ENCODE measurements at regions not wholly inside any gene's neighbourhood (a gene's known extent, or its start where the extent isn't known, plus 50 kb on each side); places are given as distances from the start of the nearest gene placed in this dataset.

DNA sequence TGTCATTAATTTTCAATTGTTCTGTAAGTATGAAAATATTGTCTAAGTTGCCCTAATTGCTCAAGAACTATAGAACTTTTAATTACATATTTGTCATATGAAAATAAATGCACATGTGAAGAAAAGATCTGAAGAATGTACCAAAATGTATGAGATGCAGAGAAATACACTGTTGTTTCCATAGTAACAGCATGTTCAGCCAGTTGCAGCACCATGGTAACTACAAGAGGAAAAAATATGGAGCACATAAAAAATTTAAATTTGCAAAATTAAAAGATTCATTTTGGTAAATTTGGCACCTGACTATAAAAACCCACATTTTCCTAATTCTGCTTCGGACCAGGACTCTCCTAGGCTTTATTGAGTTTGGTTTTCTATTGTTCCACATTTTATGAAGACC lies 1170.0 kb upstream of the MIR17HG start:
- no peak for DNase-seq (ENCODE audit: low spot score)

DNA sequence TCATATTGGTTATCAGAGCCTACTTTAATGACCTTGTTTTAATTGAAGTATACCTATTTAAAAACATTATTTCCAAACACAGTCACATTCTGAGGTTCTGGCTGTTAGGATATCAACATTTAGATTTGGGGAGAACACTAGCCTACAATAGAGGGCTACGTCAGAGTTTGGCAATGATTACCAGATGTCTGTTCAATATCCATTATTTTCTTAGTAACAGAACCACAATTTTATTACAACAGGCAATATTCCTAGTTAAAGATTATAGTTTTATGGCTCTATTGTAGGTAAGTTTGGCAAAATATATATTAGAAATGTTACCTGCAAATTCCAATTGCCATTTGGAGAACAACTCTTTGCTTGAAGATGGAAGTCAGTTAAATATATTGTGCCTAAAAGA lies 1163.1 kb upstream of the MIR17HG start:
- DNase-seq (ENCODE audit: low spot score): no peak

DNA sequence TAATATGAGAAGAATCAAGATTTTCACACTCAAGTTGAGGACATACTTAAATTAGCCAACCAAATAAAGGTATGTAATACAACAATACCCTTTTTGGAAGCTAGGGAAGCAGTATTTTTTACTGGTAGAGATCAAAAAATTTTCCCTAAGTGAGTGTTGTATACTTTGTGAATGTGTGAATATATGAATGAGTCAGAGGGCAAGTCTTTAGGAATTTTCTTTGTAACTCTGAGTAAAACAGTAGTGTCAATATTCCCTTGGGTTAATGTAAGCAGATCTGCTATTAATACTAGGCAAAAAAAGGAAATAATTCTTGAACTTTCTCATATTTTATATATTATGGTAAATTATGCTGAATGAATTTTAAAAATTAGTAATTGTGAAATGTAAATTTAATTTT lies 1161.8 kb upstream of the MIR17HG start:
- DNase-seq (ENCODE audit: low spot score): no peak

DNA sequence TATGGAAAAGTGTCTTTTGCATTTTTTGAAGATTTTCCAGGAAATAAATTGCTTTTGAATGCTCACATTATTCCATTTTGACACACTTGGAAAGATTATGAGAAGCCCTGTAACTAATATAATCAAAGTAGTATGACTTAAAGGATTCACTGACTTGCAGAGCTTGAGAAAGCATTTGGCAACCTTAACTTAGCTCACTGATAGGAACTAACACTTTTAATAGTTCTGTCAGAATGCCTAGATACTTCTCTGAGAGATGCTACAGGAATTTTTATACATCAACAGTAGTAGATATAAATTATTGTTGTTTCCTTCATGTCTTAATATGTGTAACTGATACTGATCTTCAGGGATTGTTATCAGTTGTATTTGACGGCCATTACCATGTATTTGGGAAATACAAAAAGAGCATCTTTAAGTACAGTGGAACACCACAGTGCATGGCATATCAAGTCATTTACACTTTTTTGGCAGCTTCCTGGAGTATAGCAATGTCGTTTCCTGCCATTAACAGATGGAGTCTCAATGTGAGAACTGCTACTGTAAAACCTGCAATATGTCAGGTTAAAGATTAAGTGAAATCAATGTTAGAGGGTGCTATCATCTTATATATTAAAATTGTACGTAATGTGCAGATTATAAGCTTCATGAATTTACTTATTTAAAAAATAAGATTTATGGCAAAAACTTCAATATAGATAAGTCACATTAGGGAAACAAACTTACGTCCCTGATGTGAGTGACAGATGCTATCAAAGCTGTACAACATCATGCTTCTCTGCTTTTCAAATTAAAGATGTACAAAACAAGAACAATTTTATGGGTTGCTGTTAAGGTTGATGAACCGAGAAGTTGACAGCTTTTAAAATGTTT lies 1159.8 kb upstream of the MIR17HG start:
- no peak for DNase-seq (ENCODE audit: low spot score)

DNA sequence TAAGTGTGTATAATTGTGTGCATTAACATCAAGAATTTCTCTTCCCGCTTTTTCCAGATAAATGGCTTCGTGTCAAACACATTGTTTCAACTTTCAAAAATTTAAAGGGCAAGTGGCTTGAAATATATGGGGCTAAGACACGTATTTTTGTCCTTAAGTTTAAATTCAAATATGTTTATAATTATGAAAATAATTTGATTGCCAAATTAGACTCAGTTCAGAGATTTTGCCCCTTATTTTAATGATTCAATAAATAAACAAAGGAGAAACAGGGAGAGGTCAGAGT lies 1159.2 kb upstream of the MIR17HG start:
- DNase-seq (ENCODE audit: low spot score): no peak

DNA sequence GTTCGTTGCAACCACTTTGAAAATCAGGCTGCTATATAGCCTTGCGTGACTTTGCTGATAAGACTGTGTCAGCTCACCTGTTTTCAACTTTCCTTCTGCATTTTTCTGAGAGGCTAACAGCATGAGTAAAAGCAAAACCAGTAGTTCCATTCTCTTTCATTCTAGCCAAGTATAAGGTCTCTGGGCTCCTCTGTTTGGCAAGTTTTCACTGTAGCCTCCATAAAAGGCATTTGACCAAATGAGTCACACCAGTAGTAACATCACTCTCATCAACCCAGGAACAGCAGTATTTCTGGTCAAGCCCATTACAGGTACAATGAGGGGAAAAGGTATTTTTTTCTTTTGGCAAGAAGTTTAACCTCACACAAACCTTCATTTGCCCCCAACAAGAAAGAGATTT lies 1149.8 kb upstream of the MIR17HG start:
- no peak for DNase-seq (ENCODE audit: low spot score)

DNA sequence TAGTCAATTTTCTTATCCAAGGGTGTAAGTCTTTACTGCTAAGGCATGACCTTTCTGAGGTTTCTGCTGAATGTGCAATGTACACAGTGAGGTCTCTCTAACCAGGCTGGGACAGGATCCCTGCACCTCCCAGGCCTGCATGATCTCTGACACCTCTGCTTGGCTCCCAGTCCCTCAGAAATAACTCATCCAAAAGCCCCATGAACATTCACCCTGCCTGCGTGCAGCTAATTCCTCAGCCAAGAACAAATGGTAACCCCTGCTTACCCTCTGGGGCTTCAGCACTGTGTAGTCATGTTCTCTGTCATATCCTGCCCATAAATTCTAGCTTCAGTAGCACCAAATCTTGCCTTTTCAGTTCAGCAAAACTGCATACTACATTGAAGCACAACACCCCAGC lies 1146.3 kb upstream of the MIR17HG start:
- no peak for DNase-seq (ENCODE audit: low spot score)

- DNase-seq (ENCODE audit: low spot score): no peak
Measured at GRCh38 chr13:90201676-90202460, 1145.6 kb upstream of the MIR17HG start.

DNA sequence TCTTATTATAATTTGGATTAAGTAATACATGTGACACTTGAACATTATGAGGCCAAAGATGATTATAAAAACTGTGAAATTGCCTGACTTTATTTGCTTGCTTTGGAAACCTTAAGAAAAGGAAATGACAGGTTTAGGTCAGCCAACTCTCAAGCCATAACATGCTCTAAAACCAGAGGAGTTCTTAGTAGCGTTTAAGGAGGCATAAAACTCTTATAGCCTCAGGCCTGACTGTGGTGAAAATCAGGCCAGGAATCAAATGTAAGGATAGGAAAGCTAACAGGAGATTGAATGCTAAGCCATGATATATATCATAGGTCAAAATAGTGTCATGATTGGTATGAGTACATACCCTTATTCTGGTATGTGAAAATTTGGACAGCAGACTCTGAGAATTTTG lies 1142.4 kb upstream of the MIR17HG start:
- DNase-seq (ENCODE audit: low spot score): no peak

DNA sequence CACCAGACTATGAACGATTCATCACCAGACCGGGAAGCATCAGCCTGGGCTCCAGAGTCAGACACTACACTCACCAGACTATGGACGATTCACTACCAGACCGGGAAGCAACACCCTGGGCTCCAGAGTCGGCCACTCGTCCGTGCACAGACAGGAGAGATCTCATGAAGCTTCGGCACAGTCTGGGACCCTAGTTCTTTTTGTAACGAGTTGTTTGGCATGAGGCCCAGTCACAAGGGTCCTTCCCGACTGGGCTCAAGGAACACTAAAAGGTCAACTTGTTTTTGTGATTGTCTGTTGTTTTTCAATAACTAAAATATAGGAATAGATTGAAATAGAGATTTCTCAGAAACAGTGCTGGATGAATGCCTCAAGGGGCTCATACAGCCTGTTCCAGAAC lies 1141.6 kb upstream of the MIR17HG start:
- DNase-seq (ENCODE audit: low spot score): no peak

DNA sequence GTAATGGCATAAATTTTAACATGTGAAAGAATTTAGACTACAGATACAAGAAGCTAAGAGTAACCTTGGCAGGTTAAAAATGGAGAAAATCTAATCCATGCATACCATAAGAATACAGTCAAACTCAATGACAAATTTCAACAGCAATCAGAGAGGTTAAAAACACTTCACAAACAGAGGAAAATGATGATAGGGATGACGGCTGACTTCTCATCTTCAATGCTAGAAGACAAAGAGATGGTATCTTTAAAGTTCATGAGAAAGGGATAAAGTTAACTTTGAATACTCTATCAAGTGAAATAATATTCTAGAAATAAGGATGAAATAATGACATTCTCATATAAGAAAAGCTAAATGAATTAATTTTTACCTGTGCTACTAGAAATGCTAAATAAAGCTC lies 1130.2 kb upstream of the MIR17HG start:
- DNase-seq (ENCODE audit: low spot score): no peak

- DNase-seq (ENCODE audit: low spot score): no peak
Measured at GRCh38 chr13:90222758-90223157, 1124.7 kb upstream of the MIR17HG start.

DNA sequence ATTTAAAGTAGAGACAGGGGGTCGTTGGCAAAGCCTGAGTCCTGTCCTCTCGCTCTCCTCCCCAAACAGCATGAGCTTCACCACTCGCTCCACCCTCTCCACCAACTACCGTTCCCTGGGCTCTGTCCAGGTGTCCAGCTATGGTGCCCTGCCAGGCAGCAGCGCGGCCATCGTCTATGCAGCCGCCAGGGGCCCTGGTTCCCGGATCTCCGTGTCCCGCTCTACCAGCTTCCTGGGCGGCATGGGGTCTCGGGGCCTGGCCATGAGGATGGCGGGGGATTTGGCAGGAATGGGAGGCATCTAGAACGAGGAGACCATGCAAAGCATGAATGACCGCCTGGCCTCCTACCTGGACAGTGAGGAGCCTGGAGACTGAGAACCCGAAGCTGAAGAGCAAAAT lies 1117.2 kb upstream of the MIR17HG start:
- DNase-seq (ENCODE audit: low spot score): no peak

DNA sequence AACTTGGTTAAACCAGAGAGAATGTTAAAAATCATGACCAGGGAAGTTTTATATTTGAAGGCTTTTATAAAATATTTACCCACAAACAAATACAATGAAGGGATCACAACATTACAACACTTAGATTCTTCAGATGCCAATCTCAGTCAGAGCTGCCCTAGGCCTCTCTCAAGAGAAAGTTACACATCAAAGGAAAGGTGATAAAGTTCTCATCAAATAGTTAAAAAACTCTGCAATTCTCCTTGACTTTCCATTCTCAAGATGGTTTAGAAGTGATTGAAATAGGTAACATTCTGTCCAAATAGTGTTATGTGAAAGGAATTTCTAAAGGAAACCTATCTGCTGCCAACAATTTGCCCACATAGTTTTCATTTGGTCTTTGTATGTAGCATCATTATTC lies 1115.2 kb upstream of the MIR17HG start:
- DNase-seq (ENCODE audit: low spot score): no peak

DNA sequence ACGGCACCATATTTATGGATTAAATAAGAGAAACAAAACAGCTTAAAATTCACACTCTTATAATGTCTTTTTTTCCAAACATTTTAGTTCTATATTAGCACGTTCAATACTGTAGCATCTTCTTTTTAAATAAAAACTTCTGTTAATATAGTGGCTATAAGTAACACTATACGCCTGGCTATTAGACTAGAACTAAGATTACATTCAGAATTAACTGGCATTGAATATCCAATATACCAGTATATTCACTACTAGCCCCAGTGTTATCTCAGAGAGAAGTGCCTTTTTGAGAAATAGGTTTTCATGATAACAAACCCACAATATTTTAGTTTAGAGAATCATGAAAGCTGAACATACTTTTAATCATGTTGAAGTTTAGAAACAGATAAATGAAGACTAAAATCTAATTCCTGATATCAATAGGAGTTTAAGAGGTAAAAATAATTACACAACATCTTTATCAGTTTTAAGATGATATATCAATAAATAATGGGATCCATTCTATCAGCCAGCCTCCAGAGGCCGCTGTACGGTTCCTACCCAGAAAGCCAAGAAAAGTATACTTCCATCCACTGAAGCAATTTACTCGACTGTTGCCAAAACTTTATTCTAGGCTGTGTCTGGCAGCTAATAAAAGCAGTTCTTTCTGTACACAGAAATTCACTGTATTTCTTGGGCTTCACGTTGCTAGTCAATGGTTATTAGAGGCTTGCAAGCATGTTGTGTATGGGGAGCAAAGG lies 1113.4 kb upstream of the MIR17HG start:
- DNase-seq (ENCODE audit: low spot score): no peak

DNA sequence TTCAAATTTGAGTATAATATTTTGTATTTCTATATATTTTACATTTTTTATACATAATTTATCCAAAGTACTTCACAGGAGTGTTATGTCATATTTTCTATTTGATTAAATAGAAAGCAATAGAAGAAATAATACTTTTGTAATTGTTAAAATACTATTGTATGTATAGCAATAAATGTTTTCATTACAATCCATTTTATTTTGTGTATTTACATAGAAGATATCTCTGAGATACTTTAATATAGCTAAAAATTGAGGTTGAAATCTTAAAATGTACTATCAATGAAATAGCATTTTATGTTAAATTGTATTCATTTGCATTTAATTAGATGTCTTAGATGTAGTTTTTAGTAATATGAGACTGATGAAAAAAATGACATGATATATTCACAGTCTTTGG lies 1109.6 kb upstream of the MIR17HG start:
- DNase-seq (ENCODE audit: low spot score): no peak

DNA sequence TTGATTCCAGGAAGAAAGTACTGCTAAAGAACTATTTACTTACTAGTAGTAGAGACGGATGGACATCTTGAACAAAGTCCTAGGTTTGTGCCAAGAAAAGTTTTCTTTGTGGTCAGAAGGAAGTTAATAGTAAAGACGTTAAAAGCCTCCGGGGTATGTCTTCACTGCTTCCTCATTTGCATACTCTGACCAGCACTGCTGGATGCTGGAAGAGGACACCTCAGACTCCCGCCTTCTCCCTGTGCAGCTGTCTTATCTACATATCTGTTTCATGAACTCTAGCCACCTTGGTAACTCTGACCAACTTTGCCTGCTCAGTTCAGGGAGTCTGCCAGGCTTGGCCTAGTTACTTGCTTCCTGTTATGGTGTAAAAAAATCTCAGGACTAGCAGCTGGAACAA lies 1109.1 kb upstream of the MIR17HG start:
- DNase-seq (ENCODE audit: low spot score): no peak

- DNase-seq (ENCODE audit: low spot score): no peak
Measured at GRCh38 chr13:90239130-90239529, 1108.4 kb upstream of the MIR17HG start.

DNA sequence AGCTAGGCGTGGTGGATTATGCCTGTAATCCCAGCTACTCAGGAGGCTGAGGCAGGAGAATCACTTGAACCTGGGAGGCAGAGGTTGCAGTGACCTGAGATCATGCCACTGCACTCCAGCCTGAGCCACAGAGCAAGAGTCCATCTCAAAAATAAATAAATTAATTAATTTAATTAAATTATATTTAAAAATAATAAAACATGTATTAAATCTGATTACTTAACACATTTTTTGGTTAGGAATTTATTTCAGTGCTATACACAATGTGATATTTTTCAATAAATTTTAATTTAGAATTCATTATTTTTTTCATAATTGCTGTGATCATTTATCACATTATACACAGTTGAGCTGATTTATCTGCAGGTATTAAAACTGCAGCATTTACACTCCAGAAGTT lies 1101.5 kb upstream of the MIR17HG start:
- no peak for DNase-seq (ENCODE audit: low spot score)

DNA sequence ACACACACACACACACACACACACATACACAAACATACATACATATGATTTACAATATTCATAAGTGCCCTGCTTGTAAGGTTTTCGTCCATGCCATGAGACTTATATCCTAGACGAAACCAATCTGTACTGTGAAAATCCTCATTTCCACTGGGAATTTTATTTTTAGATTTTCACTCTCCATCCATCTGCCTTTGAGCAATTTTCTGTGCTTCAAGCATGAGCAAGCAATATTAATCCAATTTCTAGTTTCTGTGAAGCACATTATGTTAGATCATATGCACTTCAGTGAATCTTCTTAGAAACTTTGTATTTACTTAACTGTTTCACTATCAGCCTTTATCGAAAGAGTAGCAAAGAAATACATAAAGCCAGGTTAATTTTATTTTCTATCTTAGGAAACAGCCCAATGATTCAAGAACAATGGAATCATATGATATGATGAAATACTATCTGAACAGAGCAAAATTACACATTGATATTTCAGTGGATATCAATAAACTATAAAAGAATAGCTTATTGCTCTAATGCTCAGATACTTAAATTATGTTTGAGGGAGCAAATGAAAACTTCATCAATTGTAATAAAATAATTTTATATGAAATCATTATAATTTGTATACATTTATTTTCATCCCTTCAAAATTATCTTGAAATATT lies 1100.7 kb upstream of the MIR17HG start:
- no peak for DNase-seq (ENCODE audit: low spot score)

- no peak for DNase-seq (ENCODE audit: low spot score)
Measured at GRCh38 chr13:90253806-90254205, 1093.7 kb upstream of the MIR17HG start.

- DNase-seq (ENCODE audit: low spot score): no peak
Measured at GRCh38 chr13:90254437-90254836, 1093.0 kb upstream of the MIR17HG start.
